ENCODE measurements at regions not wholly inside any gene's neighbourhood (a gene's known extent, or its start where the extent isn't known, plus 50 kb on each side); places are given as distances from the start of the nearest gene placed in this dataset.
"Not testable (repeated sequence)": the region's sequence is repeated elsewhere in the genome, so short reads cannot be mapped to it uniquely, and the experiment has no call there.

- DNase-seq (ENCODE audit: low read depth in 2 of 2), result no peak
Measured at GRCh38 chr5:163878490-163878889, 373.1 kb downstream of the MAT2B start.

- DNase-seq (ENCODE audit: low read depth in 2 of 2), result no peak
Measured at GRCh38 chr5:163880302-163880701, 374.9 kb downstream of the MAT2B start.

DNA sequence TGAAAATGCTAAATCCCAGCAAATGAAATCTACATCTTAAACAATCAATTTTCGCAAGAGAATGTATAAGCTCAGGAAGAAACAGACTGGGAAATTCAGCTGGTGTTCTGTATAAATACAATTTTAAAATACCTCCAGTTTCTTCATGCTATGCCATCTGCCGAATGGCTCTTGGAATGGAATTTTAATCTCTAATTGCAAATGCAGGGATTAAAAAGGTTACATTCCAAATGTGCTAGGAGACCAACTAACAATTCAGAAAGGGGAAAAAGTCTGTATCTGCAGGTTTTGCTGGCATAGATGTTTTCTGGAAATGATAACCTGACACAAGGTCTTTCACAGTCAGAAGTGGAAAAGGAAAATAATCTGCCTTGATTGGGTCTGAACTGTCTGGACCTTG, 379.7 kb downstream of the MAT2B start:
- DNase-seq (ENCODE audit: low read depth in 2 of 2), result no peak

- no peak for DNase-seq (ENCODE audit: low read depth in 2 of 2)
Measured at GRCh38 chr5:163887854-163888253, 382.4 kb downstream of the MAT2B start.

DNA sequence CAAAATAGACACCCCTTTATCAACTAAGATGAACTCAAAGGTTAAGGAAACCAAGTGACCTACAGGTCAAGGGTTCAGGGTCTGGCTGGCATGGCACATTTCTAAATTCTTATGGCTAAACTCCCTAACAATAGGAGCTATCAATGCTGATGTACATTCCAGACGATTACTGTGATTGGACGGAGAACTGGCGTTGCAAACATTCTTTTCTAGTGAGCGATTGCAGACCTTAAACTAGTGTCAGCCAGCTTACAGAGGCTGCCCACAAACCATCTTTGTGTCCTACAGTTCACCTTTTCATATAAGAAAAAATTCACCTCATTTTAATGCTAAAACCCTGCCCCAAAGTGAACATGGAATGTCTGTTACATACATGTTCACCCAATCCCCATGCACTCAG, 382.9 kb downstream of the MAT2B start:
- no peak for DNase-seq (ENCODE audit: low read depth in 2 of 2)

GRCh38 chr5:163889369-163889768, 383.9 kb downstream of the MAT2B start:
- no peak for DNase-seq (ENCODE audit: low read depth in 2 of 2)

- DNase-seq (ENCODE audit: low read depth in 2 of 2), result no peak
Measured at GRCh38 chr5:163890261-163890660, 384.8 kb downstream of the MAT2B start.

DNA sequence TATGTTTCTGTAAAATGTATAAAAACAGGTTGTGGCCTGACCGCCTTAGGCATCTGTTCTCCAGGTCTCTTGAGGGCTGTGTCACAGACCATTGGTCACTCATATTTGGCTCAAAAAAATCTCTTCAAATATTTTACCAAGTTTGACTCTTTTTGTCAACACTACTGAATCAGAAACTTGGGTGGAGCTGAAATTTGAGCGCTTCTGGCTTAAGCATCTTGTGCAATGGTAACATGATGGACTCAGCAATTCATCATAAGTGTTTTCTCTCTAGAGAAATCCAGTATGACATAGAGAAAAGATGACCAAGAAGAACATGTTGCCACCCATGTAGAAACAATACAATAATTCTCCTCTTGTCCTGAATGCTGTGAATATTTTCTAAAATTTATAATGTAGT, 387.9 kb downstream of the MAT2B start:
- DNase-seq (ENCODE audit: low read depth in 2 of 2), result no peak

DNA sequence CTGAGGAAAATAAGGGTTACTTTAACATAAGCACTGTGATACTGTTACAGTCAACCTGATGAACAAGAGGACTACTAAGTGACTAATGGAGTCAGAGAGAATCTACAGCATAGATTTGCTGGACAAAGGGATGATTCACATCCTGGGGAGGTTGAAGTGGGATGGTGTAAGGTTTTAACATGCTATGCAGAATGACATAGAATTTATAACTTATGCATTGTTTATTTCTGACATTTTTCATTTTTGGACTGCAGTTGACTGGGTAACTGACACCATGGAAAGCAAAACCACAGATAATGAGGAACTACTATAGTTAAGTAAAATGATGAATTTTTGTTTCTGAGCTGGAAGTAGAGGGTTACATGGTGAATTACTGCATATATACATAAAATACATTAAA, 389.2 kb downstream of the MAT2B start:
- no peak for DNase-seq (ENCODE audit: low read depth in 2 of 2)

DNA sequence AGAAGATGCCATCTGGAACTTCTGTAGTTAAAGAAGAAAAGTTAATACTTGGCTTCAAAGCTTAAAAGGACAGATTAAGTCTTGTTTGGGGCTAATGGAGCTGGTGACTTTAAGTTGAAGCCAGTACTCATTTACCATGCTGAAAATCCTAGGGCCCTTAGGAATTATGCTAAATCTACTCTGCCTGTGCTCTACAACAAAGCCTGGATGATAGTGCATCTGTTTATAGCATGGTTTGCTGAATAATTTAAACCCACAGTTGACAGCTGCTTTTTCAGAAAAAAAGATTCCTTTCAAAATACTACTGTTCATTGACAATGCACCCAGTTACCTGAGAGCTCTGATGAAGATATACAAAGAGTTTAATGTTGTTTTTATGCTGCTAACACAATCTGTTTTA, 393.5 kb downstream of the MAT2B start:
- DNase-seq (ENCODE audit: low read depth in 2 of 2), result no peak

GRCh38 chr5:163907783-163908182, 402.4 kb downstream of the MAT2B start:
- DNase-seq (ENCODE audit: low read depth in 2 of 2), result not testable (repeated sequence)

GRCh38 chr5:163908253-163908652, 402.8 kb downstream of the MAT2B start:
- DNase-seq (ENCODE audit: low read depth in 2 of 2), result no peak

GRCh38 chr5:163910226-163910625, 404.8 kb downstream of the MAT2B start:
- DNase-seq (ENCODE audit: low read depth in 2 of 2), result no peak

GRCh38 chr5:163912046-163912445, 406.6 kb downstream of the MAT2B start:
- no peak for DNase-seq (ENCODE audit: low read depth in 2 of 2)

DNA sequence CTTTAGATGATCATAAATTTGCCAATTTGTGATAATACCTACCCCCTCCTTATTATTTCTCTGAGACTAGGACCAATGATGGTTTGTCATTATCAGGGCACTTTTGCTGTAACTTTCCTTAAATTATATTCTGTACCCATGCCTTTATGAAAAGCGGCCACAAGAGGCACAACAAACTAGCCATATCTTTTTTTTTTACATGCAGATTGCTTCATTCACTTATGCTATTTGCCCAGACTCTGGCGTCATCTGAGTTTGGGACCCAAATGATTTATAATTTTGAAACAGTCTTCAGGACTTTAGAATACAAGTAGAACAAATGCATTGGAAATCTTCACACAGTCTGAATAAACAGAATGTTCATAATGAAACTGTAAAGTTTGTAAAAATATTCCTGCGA, 408.1 kb downstream of the MAT2B start:
- DNase-seq (ENCODE audit: low read depth in 2 of 2), result no peak

GRCh38 chr5:163914910-163915309, 409.5 kb downstream of the MAT2B start:
- DNase-seq (ENCODE audit: low read depth in 2 of 2), result no peak

DNA sequence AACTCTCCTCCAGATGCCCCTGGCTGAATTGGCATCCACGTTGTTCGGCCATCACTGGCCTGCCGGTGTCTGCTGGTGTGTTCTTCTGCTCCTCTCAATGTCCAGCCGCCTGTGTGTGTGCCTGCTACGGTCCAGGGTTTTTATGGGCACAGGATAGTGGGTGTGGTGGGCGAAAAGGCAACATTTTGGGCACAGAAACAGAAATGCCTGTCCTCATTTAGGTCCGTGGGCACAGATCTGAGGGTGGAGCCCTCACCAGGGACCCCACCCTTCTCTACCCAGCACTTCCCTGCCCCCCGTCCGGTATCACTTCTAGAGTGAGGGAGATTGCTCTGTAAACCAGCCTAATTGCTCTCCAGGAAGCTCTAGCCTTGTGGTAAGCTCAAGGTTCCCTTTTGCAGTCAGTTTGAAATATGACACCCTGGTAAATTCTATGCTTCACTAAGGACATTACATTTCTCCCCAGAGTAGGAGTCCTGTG, 410.1 kb downstream of the MAT2B start:
- no peak for DNase-seq (ENCODE audit: low read depth in 2 of 2)

- no peak for DNase-seq (ENCODE audit: low read depth in 2 of 2)
Measured at GRCh38 chr5:163916376-163916775, 411.0 kb downstream of the MAT2B start.

GRCh38 chr5:163916861-163917260, 411.4 kb downstream of the MAT2B start:
- no peak for DNase-seq (ENCODE audit: low read depth in 2 of 2)

- DNase-seq (ENCODE audit: low read depth in 2 of 2), result no peak
Measured at GRCh38 chr5:163917747-163918146, 412.3 kb downstream of the MAT2B start.

- DNase-seq (ENCODE audit: low read depth in 2 of 2), result not testable (repeated sequence)
Measured at GRCh38 chr5:163934990-163935389, 429.6 kb downstream of the MAT2B start.

DNA sequence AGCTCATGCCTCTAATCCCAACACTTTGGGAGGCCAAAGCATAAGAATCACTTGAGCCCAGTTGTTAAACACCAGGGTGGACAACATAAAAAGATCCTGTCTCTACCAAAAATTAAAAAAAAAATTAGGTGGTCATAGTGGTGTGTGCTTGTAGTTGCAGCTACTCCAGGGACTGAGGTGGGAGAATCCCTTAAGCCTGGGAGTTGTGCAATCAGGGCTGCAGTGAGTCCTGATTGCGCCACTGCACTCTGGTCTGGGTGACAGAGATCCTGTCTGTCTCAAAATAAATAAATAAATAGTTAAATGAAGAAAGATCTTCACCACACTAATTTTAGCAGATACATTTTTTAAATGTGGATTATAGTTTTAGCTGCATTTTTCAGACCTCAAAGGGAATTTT, 433.2 kb downstream of the MAT2B start:
- DNase-seq (ENCODE audit: low read depth in 2 of 2), result no peak

GRCh38 chr5:163941079-163941478, 435.7 kb downstream of the MAT2B start:
- DNase-seq (ENCODE audit: low read depth in 2 of 2), result no peak

GRCh38 chr5:163943546-163943945, 438.1 kb downstream of the MAT2B start:
- no peak for DNase-seq (ENCODE audit: low read depth in 2 of 2)

DNA sequence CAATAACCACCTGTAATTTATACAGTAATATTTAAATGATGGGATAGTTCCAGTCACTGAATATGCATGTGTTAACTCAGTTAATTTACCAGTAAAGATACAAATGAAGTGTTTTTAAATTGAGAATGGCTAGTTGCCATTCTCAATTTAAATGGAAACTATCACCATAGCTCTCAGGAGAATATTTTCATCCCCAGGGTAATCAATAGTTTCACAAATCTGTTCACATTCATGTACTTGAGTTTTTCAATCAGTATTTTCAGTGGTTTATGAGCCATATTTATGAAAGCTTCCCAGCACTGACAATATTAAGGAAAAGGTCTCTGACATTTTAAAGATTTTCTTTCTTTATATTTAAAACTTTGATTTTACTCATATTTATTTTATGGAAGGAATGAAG, 439.3 kb downstream of the MAT2B start:
- no peak for DNase-seq (ENCODE audit: low read depth in 2 of 2)

Data from activated CD4-positive, alpha-beta T cell treated with anti-CD3 and anti-CD28 coated beads for 24 hours (primary cell).